Mesothelial cell of epicardium (in vitro differentiated cells): ENCODE measurements at regions not wholly inside any gene's neighbourhood (a gene's known extent, or its start where the extent isn't known, plus 50 kb on each side); places are given as distances from the start of the nearest gene placed in this dataset.

Experiments used
- DNase-seq, 2 experiments: peaks; one replicate each; pipeline ENCODE4 v3.0.0; 2021; ENCODE audit warnings: low spot score in 2 of 2; ENCODE audit not compliant: unreplicated experiment in 2 of 2
- H3K27ac Mint-ChIP-seq: 2 replicates; pipeline ENCODE4 v1.8.0; 2021; ENCODE audit warnings: mixed read lengths
- H3K27me3 Mint-ChIP-seq: 2 replicates; pipeline ENCODE4 v1.8.0; 2021; ENCODE audit warnings: low read depth, mixed read lengths
- H3K36me3 Mint-ChIP-seq: 2 replicates; pipeline ENCODE4 v1.8.0; 2021; ENCODE audit warnings: mixed read lengths
- H3K4me1 Mint-ChIP-seq: 2 replicates; pipeline ENCODE4 v1.8.0; 2021; ENCODE audit warnings: mixed read lengths
- H3K4me3 Mint-ChIP-seq: 2 replicates; pipeline ENCODE4 v1.8.0; 2021; ENCODE audit warnings: mild to moderate bottlenecking, moderate library complexity, mixed read lengths
- H3K9me3 Mint-ChIP-seq: 2 replicates; pipeline ENCODE4 v1.8.0; 2021; ENCODE audit warnings: mixed read lengths
- TF ChIP-seq, protein P1 (sequence below): fragments of 200-600 bp; sonication (generic); IDR thresholded peaks from one replicate; pipeline ENCODE4 v1.5.0; 2021; ENCODE audit warnings: antibody characterized with exemption; ENCODE audit not compliant: unreplicated experiment

DNA sequence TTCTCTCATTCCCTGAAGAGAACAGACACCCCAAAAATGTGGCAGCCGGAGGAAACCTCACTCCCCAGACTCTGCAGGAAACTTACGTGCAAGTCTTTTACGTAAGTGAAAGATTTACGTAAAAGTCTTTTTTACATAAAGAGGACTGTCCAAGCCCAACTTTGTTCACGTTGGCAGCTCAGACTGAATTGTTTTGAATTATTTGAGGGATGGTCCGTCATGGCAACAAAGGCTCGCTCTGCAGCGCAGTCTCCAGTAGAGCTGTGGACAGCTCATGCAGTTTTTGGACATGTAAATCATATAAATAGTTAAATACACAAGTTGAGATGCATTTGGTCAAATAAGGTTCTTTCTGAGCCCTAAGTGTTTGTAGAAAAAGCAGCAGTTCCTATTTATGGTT is 394.8 kb downstream of the QKI start:
- no peak for DNase-seq
- Mint-ChIP-seq H3K27ac (no peak overlapping the region), H3K36me3 (no peaks in the 10 kb centered on the region), H3K9me3 (no peaks in the 10 kb centered on the region), H3K4me3 (no peak overlapping the region), H3K4me1 (no peaks in the 10 kb centered on the region), H3K27me3 (no peaks in the 10 kb centered on the region)
- TF ChIP-seq, protein P1, sequence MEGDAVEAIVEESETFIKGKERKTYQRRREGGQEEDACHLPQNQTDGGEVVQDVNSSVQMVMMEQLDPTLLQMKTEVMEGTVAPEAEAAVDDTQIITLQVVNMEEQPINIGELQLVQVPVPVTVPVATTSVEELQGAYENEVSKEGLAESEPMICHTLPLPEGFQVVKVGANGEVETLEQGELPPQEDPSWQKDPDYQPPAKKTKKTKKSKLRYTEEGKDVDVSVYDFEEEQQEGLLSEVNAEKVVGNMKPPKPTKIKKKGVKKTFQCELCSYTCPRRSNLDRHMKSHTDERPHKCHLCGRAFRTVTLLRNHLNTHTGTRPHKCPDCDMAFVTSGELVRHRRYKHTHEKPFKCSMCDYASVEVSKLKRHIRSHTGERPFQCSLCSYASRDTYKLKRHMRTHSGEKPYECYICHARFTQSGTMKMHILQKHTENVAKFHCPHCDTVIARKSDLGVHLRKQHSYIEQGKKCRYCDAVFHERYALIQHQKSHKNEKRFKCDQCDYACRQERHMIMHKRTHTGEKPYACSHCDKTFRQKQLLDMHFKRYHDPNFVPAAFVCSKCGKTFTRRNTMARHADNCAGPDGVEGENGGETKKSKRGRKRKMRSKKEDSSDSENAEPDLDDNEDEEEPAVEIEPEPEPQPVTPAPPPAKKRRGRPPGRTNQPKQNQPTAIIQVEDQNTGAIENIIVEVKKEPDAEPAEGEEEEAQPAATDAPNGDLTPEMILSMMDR: no peak

DNA sequence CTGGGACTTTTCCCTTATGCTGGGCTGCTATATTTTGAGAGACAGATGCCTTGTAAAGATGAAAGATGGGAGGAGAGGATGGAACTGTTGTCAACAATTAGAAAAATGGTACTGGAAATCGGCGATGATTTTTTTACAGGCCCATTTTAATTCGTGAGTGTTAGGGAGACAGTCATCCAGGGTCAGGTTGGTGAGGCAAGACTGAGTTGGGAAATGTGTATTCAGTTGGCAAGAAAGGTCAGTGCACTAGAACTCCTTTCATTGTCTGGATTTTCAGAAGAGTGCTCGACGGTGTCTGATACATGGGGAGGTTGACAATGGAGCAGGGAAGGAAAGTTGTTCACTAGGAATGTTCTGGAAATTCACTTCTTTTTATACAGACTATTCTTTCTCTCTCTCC is 394.4 kb downstream of the QKI start:
- TF ChIP-seq, protein P1: no peak
- Mint-ChIP-seq H3K27ac (no peak overlapping the region), H3K4me1 (no peaks in the 10 kb centered on the region), H3K36me3 (no peaks in the 10 kb centered on the region), H3K27me3 (no peaks in the 10 kb centered on the region), H3K4me3 (no peak overlapping the region), H3K9me3 (no peaks in the 10 kb centered on the region)
- no peak for DNase-seq

GRCh38 chr6:163808231-163808630 is 393.7 kb downstream of the QKI start:
- no peak for DNase-seq
- TF ChIP-seq, protein P1: no peak
- Mint-ChIP-seq H3K27ac (no peak overlapping the region), H3K36me3 (no peaks in the 10 kb centered on the region), H3K4me3 (no peak overlapping the region), H3K9me3 (no peaks in the 10 kb centered on the region), H3K4me1 (no peaks in the 10 kb centered on the region), H3K27me3 (no peaks in the 10 kb centered on the region)

DNA sequence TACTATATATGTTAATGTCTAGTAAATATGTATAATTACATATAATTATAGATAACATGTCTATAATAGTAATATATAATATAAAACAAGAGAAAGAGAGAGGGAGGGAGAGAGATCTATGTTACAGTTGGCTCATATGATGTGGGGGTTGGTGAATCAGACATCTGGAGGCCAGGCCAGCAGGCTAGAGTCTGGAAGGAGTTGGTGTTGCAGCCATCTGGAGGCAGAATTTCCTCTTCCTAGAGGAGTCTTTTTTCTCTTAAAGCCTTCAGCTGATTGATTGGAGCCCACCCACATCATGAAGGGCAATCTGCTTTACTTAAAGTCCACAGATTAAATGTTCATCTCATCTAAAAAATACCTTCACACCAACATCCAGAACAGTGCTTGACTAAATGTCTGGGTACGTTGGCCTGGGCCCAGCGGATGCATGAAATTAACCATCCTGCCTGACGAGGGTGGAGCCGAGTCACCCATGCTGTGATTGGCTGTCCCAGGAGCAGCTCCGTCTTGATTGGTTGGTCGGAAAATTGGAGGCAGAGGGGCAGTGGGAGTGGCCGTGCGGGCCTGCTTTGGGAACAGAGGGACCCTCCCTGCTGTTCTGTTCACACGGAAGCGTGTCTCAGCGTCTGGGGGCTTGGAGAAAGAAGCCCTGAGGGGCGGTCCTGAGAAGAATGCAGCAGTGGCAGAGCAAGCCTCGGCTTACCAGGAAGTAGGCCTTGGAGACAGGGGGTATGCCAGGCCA is 392.4 kb downstream of the QKI start:
- no peaks in the 10 kb centered on the region for H3K36me3 Mint-ChIP-seq
- no peaks in the 10 kb centered on the region for H3K4me1 Mint-ChIP-seq
- H3K4me3 Mint-ChIP-seq: no peak overlapping the region
- TF ChIP-seq, protein P1: no peak
- no peak overlapping the region for H3K27ac Mint-ChIP-seq
- no peaks in the 10 kb centered on the region for H3K9me3 Mint-ChIP-seq
- no peaks in the 10 kb centered on the region for H3K27me3 Mint-ChIP-seq
- DNase-seq: no peak

DNA sequence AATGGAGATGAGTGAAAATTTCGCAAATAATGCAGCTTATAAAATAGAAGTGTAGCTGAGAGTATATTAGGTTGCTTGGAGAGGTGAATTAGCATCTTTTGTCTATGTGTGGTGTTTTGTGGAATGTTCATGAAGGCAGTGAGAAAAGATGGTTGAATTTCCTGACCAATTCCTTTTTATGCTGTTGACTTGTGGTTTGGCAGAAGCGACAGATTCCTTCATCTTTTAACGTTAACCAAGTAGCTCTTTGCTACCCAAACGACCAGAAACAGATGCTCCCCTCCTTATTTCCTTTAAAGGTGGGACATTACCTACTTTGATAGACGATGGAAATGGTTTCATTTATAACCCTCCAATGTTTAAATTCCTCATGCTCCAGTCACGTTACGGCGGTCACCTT is 390.5 kb downstream of the QKI start:
- Mint-ChIP-seq H3K36me3 (no peaks in the 10 kb centered on the region), H3K27ac (no peak overlapping the region), H3K27me3 (no peaks in the 10 kb centered on the region), H3K4me1 (no peaks in the 10 kb centered on the region), H3K4me3 (no peak overlapping the region), H3K9me3 (peaks cover 2% of the 10 kb centered on the region)
- no peak for DNase-seq
- TF ChIP-seq, protein P1: no peak
